ENCODE measurements at regions not wholly inside any gene's neighbourhood (a gene's known extent, or its start where the extent isn't known, plus 50 kb on each side); places are given as distances from the start of the nearest gene placed in this dataset.

DNA sequence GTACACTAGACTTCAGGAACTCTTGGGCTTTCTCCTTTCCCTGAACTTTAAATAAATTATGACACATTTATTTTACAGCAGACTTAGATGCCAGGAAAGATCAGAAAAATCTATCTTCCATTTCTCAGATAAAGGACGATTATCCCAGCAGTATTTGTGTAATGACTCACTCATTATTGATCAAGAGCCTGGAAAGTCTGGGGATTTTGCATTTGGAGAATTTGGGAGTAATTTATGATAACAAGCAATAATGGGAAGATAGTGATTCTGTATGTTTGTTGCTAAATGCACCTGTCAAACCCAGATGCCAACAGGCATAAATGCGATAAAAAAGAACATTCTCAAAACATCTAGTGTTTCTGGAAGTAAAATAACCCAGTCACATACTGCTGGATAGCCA lies 480.2 kb upstream of the ATP2B1 start:
- TF ChIP-seq, protein P1, sequence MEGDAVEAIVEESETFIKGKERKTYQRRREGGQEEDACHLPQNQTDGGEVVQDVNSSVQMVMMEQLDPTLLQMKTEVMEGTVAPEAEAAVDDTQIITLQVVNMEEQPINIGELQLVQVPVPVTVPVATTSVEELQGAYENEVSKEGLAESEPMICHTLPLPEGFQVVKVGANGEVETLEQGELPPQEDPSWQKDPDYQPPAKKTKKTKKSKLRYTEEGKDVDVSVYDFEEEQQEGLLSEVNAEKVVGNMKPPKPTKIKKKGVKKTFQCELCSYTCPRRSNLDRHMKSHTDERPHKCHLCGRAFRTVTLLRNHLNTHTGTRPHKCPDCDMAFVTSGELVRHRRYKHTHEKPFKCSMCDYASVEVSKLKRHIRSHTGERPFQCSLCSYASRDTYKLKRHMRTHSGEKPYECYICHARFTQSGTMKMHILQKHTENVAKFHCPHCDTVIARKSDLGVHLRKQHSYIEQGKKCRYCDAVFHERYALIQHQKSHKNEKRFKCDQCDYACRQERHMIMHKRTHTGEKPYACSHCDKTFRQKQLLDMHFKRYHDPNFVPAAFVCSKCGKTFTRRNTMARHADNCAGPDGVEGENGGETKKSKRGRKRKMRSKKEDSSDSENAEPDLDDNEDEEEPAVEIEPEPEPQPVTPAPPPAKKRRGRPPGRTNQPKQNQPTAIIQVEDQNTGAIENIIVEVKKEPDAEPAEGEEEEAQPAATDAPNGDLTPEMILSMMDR (IDR thresholded peaks at IDR 0.05) = no peak
- TF ChIP-seq POLR2A (IDR thresholded peaks at IDR 0.05) (no peak), POLR2AphosphoS5 (IDR thresholded peaks at IDR 0.05) (no peak)
